PC-3 (cell line): ENCODE measurements at regions not wholly inside any gene's neighbourhood (a gene's known extent, or its start where the extent isn't known, plus 50 kb on each side); places are given as distances from the start of the nearest gene placed in this dataset.

ENCODE experiments used
- EZH2 ChIP-seq: fragments of 300-600 bp; sonication (generic); IDR thresholded peaks from one replicate; pipeline ENCODE4 v1.6.1; 2017; ENCODE audit warnings: antibody characterized with exemption, mild to moderate bottlenecking, low read length; ENCODE audit not compliant: unreplicated experiment
- EZH2phosphoT487 ChIP-seq: fragments of 300-600 bp; sonication (generic); IDR thresholded peaks from 2 replicates; pipeline ENCODE4 v1.6.1; 2018; ENCODE audit warnings: mild to moderate bottlenecking, antibody characterized with exemption, low read length, borderline replicate concordance
- TF ChIP-seq, protein P1 (sequence below): fragments of 300-600 bp; sonication (generic); conservative IDR thresholded peaks from 2 replicates; pipeline ENCODE4 v1.5.1; 2017; ENCODE audit warnings: antibody characterized with exemption, low read depth, mild to moderate bottlenecking, low read length

DNA sequence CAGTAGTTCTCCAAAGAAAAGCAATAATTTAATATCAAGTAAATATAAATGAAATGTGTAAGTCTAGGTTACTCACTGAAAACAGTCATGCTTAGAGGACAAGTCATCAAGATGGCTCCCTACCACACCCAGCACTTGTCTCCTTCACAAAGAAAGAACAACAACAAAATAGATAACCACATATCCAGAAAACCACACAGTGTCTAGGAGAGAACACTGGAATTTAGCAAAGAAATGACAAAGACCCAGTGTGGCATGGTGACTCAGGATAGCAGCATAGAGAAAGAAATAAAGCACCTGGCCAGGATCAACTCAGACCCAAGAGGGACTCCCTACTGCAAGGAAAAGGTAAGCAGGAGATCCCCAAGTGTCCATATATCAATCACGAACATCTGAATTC is 356.2 kb downstream of the TMEM161B start:
- TF ChIP-seq, protein P1, sequence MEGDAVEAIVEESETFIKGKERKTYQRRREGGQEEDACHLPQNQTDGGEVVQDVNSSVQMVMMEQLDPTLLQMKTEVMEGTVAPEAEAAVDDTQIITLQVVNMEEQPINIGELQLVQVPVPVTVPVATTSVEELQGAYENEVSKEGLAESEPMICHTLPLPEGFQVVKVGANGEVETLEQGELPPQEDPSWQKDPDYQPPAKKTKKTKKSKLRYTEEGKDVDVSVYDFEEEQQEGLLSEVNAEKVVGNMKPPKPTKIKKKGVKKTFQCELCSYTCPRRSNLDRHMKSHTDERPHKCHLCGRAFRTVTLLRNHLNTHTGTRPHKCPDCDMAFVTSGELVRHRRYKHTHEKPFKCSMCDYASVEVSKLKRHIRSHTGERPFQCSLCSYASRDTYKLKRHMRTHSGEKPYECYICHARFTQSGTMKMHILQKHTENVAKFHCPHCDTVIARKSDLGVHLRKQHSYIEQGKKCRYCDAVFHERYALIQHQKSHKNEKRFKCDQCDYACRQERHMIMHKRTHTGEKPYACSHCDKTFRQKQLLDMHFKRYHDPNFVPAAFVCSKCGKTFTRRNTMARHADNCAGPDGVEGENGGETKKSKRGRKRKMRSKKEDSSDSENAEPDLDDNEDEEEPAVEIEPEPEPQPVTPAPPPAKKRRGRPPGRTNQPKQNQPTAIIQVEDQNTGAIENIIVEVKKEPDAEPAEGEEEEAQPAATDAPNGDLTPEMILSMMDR: no peak
- no peak for TF ChIP-seq EZH2
- no peak for TF ChIP-seq EZH2phosphoT487
